H9 (cell line): ENCODE measurements at regions not wholly inside any gene's neighbourhood (a gene's known extent, or its start where the extent isn't known, plus 50 kb on each side); places are given as distances from the start of the nearest gene placed in this dataset.

ENCODE experiments used
- DNase-seq: peaks from one replicate; pipeline ENCODE4 v3.0.0-alpha.2; 2017
- H2AFZ ChIP-seq: one replicate; pipeline ENCODE4 v1.6.1; 2013; ENCODE audit warnings: mild to moderate bottlenecking, low read length, control low read depth, moderate library complexity
- H2AK5ac ChIP-seq: 2 replicates; pipeline ENCODE4 v1.6.1; 2013; ENCODE audit warnings: low read length, control low read depth, mixed read lengths; ENCODE audit not compliant: insufficient read length
- H2BK120ac ChIP-seq: one replicate; pipeline ENCODE4 v1.6.1; 2013; ENCODE audit warnings: low read depth, mild to moderate bottlenecking, low read length, control low read depth, inconsistent platforms; ENCODE audit not compliant: poor library complexity, severe bottlenecking
- H2BK12ac ChIP-seq: 2 replicates; pipeline ENCODE4 v1.6.1; 2013; ENCODE audit warnings: low read length, control low read depth, mixed read lengths, low read depth; ENCODE audit not compliant: insufficient read length
- H2BK15ac ChIP-seq: 2 replicates; pipeline ENCODE4 v1.6.1; 2013; ENCODE audit warnings: low read depth, low read length, control low read depth
- H2BK20ac ChIP-seq: one replicate; pipeline ENCODE4 v1.6.1; 2013; ENCODE audit warnings: low read depth, mild to moderate bottlenecking, low read length, control low read depth, inconsistent platforms; ENCODE audit not compliant: poor library complexity, severe bottlenecking
- H2BK5ac ChIP-seq: 2 replicates; pipeline ENCODE4 v1.6.1; 2013; ENCODE audit warnings: low read length, control low read depth, mixed read lengths; ENCODE audit not compliant: insufficient read length
- H3K14ac ChIP-seq: 2 replicates; pipeline ENCODE4 v1.6.1; 2013; ENCODE audit warnings: low read length, control low read depth; ENCODE audit not compliant: insufficient read depth
- H3K18ac ChIP-seq: 2 replicates; pipeline ENCODE4 v1.6.1; 2013; ENCODE audit warnings: low read depth, mild to moderate bottlenecking, mixed read lengths, low read length, control low read depth; ENCODE audit not compliant: insufficient read length
- H3K23ac ChIP-seq: 2 replicates; pipeline ENCODE4 v1.6.1; 2013; ENCODE audit warnings: low read length, control low read depth, mixed read lengths, low read depth; ENCODE audit not compliant: insufficient read length
- H3K23me2 ChIP-seq: 2 replicates; pipeline ENCODE4 v1.6.1; 2013; ENCODE audit warnings: low read depth, mild to moderate bottlenecking, mixed read lengths, low read length, control low read depth; ENCODE audit not compliant: insufficient read length, poor library complexity, severe bottlenecking
- H3K27ac ChIP-seq: 2 replicates; pipeline ENCODE4 v1.5.1; 2013; ENCODE audit warnings: low read length, control low read depth, mixed read lengths, low read depth; ENCODE audit not compliant: insufficient read length
- H3K27me3 ChIP-seq: 2 replicates; pipeline ENCODE4 v1.6.1; 2013; ENCODE audit warnings: low read length, control low read depth, inconsistent platforms; ENCODE audit not compliant: insufficient read depth
- H3K4ac ChIP-seq: 2 replicates; pipeline ENCODE4 v1.6.1; 2013; ENCODE audit warnings: low read depth, mild to moderate bottlenecking, control low read depth, inconsistent platforms, low read length, moderate library complexity
- H3K4me1 ChIP-seq: 2 replicates; pipeline ENCODE4 v1.6.1; 2013; ENCODE audit warnings: low read length, control low read depth, inconsistent platforms; ENCODE audit not compliant: insufficient read depth
- H3K4me2 ChIP-seq: 2 replicates; pipeline ENCODE4 v1.6.1; 2013; ENCODE audit warnings: low read length, control low read depth, mixed read lengths; ENCODE audit not compliant: insufficient read length, insufficient read depth
- H3K56ac ChIP-seq: 2 replicates; pipeline ENCODE4 v1.6.1; 2013; ENCODE audit warnings: low read depth, mild to moderate bottlenecking, mixed read lengths, low read length, control low read depth; ENCODE audit not compliant: insufficient read length
- H3K79me1 ChIP-seq: 2 replicates; pipeline ENCODE4 v1.6.1; 2013; ENCODE audit warnings: low read depth, mild to moderate bottlenecking, moderate library complexity, low read length, control low read depth, inconsistent platforms; ENCODE audit not compliant: insufficient read depth, poor library complexity, severe bottlenecking
- H3K79me2 ChIP-seq: 2 replicates; pipeline ENCODE4 v1.6.1; 2013; ENCODE audit warnings: low read length, control low read depth, inconsistent platforms; ENCODE audit not compliant: insufficient read depth
- H3K9ac ChIP-seq: 2 replicates; pipeline ENCODE4 v1.6.1; 2013; ENCODE audit warnings: low read length, control low read depth, mixed read lengths; ENCODE audit not compliant: insufficient read length; ENCODE audit errors: extremely low read depth
- H3K9me3 ChIP-seq: one replicate; pipeline ENCODE4 v1.6.1; 2013; ENCODE audit warnings: low read depth, low read length, inconsistent platforms; ENCODE audit not compliant: control insufficient read depth
- H3T11ph ChIP-seq: one replicate; pipeline ENCODE4 v1.6.1; 2013; ENCODE audit warnings: mild to moderate bottlenecking, low read length, control low read depth, inconsistent platforms
- H4K20me1 ChIP-seq: one replicate; pipeline ENCODE4 v1.6.1; 2013; ENCODE audit not compliant: control insufficient read depth, insufficient read length, insufficient read depth
- H4K5ac ChIP-seq: 2 replicates; pipeline ENCODE4 v1.6.1; 2013; ENCODE audit warnings: low read depth, mild to moderate bottlenecking, mixed read lengths, low read length, control low read depth; ENCODE audit not compliant: insufficient read length
- H4K8ac ChIP-seq: replicated peaks from 2 replicates; pipeline ENCODE4 v1.6.1; 2013; ENCODE audit warnings: low read length, control low read depth, mixed read lengths, low read depth; ENCODE audit not compliant: insufficient read length
- H4K91ac ChIP-seq: 2 replicates; pipeline ENCODE4 v1.6.1; 2013; ENCODE audit warnings: low read depth, mild to moderate bottlenecking, moderate library complexity, mixed read lengths, low read length, control low read depth; ENCODE audit not compliant: insufficient read length
- H3K27ac Mint-ChIP-seq, 3 experiments: 2 replicates in 2 of 3; 3 replicates in 1 of 3; pipeline ENCODE4 v1.8.0; 2020 to 2021; ENCODE audit warnings: mixed read lengths in 3 of 3, mild to moderate bottlenecking in 1 of 3, moderate library complexity in 1 of 3
- H3K27me3 Mint-ChIP-seq: 2 replicates; pipeline ENCODE4 v1.8.0; 2021; ENCODE audit warnings: low read depth, mild to moderate bottlenecking, moderate library complexity, mixed read lengths
- H3K36me3 Mint-ChIP-seq, 3 experiments: 2 replicates in 2 of 3; 3 replicates in 1 of 3; pipeline ENCODE4 v1.8.0; 2020 to 2021; ENCODE audit warnings: low read depth in 3 of 3, mixed read lengths in 3 of 3; ENCODE audit not compliant: insufficient read depth in 1 of 3
- H3K4me1 Mint-ChIP-seq, 2 experiments: 2 replicates each; pipeline ENCODE4 v1.8.0; 2020; ENCODE audit warnings: mixed read lengths in 2 of 2
- H3K4me3 Mint-ChIP-seq, 2 experiments: 2 replicates in 1 of 2; 3 replicates in 1 of 2; pipeline ENCODE4 v1.8.0; 2020 to 2021; ENCODE audit warnings: mild to moderate bottlenecking in 2 of 2, mixed read lengths in 2 of 2, moderate library complexity in 1 of 2
- H3K9me3 Mint-ChIP-seq, 2 experiments: 2 replicates in 1 of 2; 3 replicates in 1 of 2; pipeline ENCODE4 v1.8.0; 2020; ENCODE audit warnings: mild to moderate bottlenecking in 2 of 2, mixed read lengths in 2 of 2, moderate library complexity in 1 of 2
- WGBS: extraction: QIAGEN DNeasy Blood & Tissue Kit; methylation state at CpG from one replicate; pipeline ENCODE4 v1.1.7; 2013; ENCODE audit warnings: missing lambda C conversion rate, low lambda C conversion rate, mixed read lengths; ENCODE audit not compliant: insufficient read length; ENCODE audit errors: extremely low coverage; 5-methylcytosine and 5-hydroxymethylcytosine counted together
- TF ChIP-seq, protein P1 (sequence below): fragments of 200-600 bp; sonication (generic); conservative IDR thresholded peaks from 3 replicates; pipeline ENCODE4 v1.8.0; 2021; ENCODE audit warnings: antibody characterized with exemption, mild to moderate bottlenecking

- H3K18ac ChIP-seq = no peak overlapping the region
Observed at GRCh38 chr3:106673926-106674569, 703.2 kb upstream of the CCDC54 start.

More at GRCh38 chr3:106673926-106674569, 703.2 kb upstream of the CCDC54 start:
- Mint-ChIP-seq H3K27ac (no peak overlapping the region), H3K36me3 (peaks cover 0 to 2% (median 0%) of the 10 kb centered on the region in 3 experiments; a peak in 1 of 7 replicates), H3K9me3 (no peaks in the 10 kb centered on the region; a peak in 1 of 5 replicates), H3K27me3 (no peaks in the 10 kb centered on the region), H3K4me3 (no peak overlapping the region), H3K4me1 (peaks cover 3% of the 10 kb centered on the region in 2 experiments; a peak in 3 of 4 replicates)
- H2BK5ac ChIP-seq = no peak overlapping the region
- no peak overlapping the region for H2BK15ac ChIP-seq
- H3K56ac ChIP-seq = no peak overlapping the region
- no peak overlapping the region for H2AK5ac ChIP-seq
- H3T11ph ChIP-seq = no peak overlapping the region
- H3K4me1 ChIP-seq = no peaks in the 10 kb centered on the region
- H4K5ac ChIP-seq = no peak overlapping the region
- no peaks in the 10 kb centered on the region for H3K9me3 ChIP-seq
- H3K23me2 ChIP-seq = no peaks in the 10 kb centered on the region
- H3K9ac ChIP-seq = no peak overlapping the region
- no peak overlapping the region for H4K8ac ChIP-seq
- TF ChIP-seq, protein P1, sequence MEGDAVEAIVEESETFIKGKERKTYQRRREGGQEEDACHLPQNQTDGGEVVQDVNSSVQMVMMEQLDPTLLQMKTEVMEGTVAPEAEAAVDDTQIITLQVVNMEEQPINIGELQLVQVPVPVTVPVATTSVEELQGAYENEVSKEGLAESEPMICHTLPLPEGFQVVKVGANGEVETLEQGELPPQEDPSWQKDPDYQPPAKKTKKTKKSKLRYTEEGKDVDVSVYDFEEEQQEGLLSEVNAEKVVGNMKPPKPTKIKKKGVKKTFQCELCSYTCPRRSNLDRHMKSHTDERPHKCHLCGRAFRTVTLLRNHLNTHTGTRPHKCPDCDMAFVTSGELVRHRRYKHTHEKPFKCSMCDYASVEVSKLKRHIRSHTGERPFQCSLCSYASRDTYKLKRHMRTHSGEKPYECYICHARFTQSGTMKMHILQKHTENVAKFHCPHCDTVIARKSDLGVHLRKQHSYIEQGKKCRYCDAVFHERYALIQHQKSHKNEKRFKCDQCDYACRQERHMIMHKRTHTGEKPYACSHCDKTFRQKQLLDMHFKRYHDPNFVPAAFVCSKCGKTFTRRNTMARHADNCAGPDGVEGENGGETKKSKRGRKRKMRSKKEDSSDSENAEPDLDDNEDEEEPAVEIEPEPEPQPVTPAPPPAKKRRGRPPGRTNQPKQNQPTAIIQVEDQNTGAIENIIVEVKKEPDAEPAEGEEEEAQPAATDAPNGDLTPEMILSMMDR = no peak
- H3K79me2 ChIP-seq = no peaks in the 10 kb centered on the region
- DNase-seq = no peak
- no peak overlapping the region for H2BK20ac ChIP-seq
- no peak overlapping the region for H2BK120ac ChIP-seq
- no peak overlapping the region for H3K14ac ChIP-seq
- no peak overlapping the region for H3K4me2 ChIP-seq
- no CpG with 5 or more reads among the region's 2 CpGs for WGBS
- no peak overlapping the region for H3K4ac ChIP-seq
- no peak overlapping the region for H3K27ac ChIP-seq
- no peaks in the 10 kb centered on the region for H3K79me1 ChIP-seq
- H2BK12ac ChIP-seq = no peak overlapping the region
- no peaks in the 10 kb centered on the region for H4K20me1 ChIP-seq
- H3K27me3 ChIP-seq = no peaks in the 10 kb centered on the region
- H2AFZ ChIP-seq = no peak overlapping the region
- no peak overlapping the region for H4K91ac ChIP-seq
- H3K23ac ChIP-seq = no peak overlapping the region
